ENCODE measurements at regions not wholly inside any gene's neighbourhood (a gene's known extent, or its start where the extent isn't known, plus 50 kb on each side); places are given as distances from the start of the nearest gene placed in this dataset.

DNA sequence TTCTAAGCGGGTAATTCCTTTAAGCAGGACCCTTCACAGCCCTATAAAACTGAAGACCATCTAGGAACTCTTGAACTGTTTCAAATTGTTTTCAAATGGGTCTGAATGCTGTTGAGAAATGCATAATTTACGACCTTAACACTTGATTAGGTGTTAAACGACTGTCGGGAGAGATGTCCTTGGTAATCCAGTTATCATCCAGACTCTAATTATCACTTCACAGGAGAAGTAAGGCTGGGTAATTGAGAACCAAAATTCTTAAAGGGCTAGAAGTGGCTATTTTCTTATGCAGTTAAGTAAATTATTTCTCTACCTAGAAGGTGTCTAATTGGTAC lies 276.7 kb upstream of the TBC1D5 start:
- H2AFZ ChIP-seq (ENCODE audit: low read length): no peak overlapping the region
- H2BK12ac ChIP-seq (ENCODE audit: low read depth, low read length): no peak overlapping the region
- 93% methylated on average over 4 of the region's 4 CpGs; no CpG with 5 or more reads in 1 of the 2 experiments for whole genome bisulfite sequencing, 2 experiments (ENCODE audit: extremely low coverage in 1 of 2, insufficient coverage in 1 of 2, insufficient read length in 1 of 2, insufficient replicate concordance in 2 of 2, low coverage in 1 of 2, low lambda C conversion rate in 2 of 2, missing lambda C conversion rate in 1 of 2)
- no peak overlapping the region for H3K56ac ChIP-seq (replicated peaks; ENCODE audit: insufficient read length, low read depth, low read length)
- no peaks in the 10 kb centered on the region for H3K79me2 ChIP-seq (ENCODE audit: control insufficient read depth in 1 of 2, insufficient read depth in 2 of 2, low read length in 2 of 2)
- no peaks in the 10 kb centered on the region for H3K23me2 ChIP-seq (ENCODE audit: low read depth, low read length)
- TF ChIP-seq POLR2AphosphoS5 (IDR thresholded peaks at IDR 0.05; ENCODE audit: low read depth, low read length): no peak
- no peak for TF ChIP-seq GTF2F1 (IDR thresholded peaks at IDR 0.05; ENCODE audit: borderline replicate concordance, low read depth, low read length)
- TF ChIP-seq CREB1 (IDR thresholded peaks at IDR 0.05): no peak
- no peak for TF ChIP-seq EZH2 (IDR thresholded peaks at IDR 0.05; ENCODE audit: low read depth, low read length, severe bottlenecking)
- TF ChIP-seq HDAC6 (IDR thresholded peaks at IDR 0.05; ENCODE audit: low read depth, low read length): no peak
- TF ChIP-seq NRF1 (IDR thresholded peaks at IDR 0.05; ENCODE audit: low read depth, low read length): no peak
- no peak overlapping the region for H4K8ac ChIP-seq (ENCODE audit: extremely low read depth, insufficient read depth, low read length)
- H3K27ac ChIP-seq (ENCODE audit: low read depth, low read length): no peak overlapping the region
- no peak overlapping the region for H3K18ac ChIP-seq (ENCODE audit: extremely low read depth, low read length)
- H4K91ac ChIP-seq (replicated peaks; ENCODE audit: insufficient read length, low read length): no peak overlapping the region
- no peak overlapping the region for H3K4me2 ChIP-seq (ENCODE audit: insufficient read depth in 1 of 2, low read depth in 2 of 2, low read length in 2 of 2)
- DNase-seq (ENCODE audit: low read depth in 1 of 2, low spot score in 2 of 2) (no peak), FAIRE-seq (no peak)
- H3K4me1 ChIP-seq (replicated peaks in 1 of 4; ENCODE audit: control insufficient read depth in 3 of 4, insufficient read depth in 4 of 4, low read length in 3 of 4): no peaks in the 10 kb centered on the region
- H3K4me3 ChIP-seq (ENCODE audit: extremely low read depth in 1 of 4, insufficient read depth in 2 of 4, low read depth in 3 of 4, low read length in 4 of 4): no peak overlapping the region
- no peak overlapping the region for H3K4ac ChIP-seq (replicated peaks; ENCODE audit: insufficient read length, low read depth, low read length)
- no peaks in the 10 kb centered on the region for H3K27me3 ChIP-seq (replicated peaks in 1 of 4; ENCODE audit: control insufficient read depth in 3 of 4, extremely low read depth in 1 of 4, insufficient read depth in 3 of 4, low read length in 3 of 4)
- H4K20me1 ChIP-seq (replicated peaks in 1 of 2; ENCODE audit: control insufficient read depth in 1 of 2, insufficient read depth in 2 of 2, low read length in 2 of 2): no peaks in the 10 kb centered on the region
- H2AK5ac ChIP-seq (ENCODE audit: low read depth, low read length): no peak overlapping the region
- POLR2A ChIA-PET (ENCODE audit: partially characterized antibody): no interaction called here
- no peaks in the 10 kb centered on the region; the same call in 1 of the 2 replicates for H3K79me1 ChIP-seq (ENCODE audit: low read depth, low read length)
- H2BK15ac ChIP-seq (ENCODE audit: low read length): no peak overlapping the region
- CTCF ChIA-PET (ENCODE audit: partially characterized antibody): no interaction called here
- no peaks in the 10 kb centered on the region for H3K9me3 ChIP-seq (ENCODE audit: insufficient read depth in 2 of 2, low read depth in 1 of 2, low read length in 1 of 2)
- no peaks in the 10 kb centered on the region for H3K36me3 ChIP-seq (ENCODE audit: control insufficient read depth in 2 of 4, insufficient read depth in 4 of 4, low read length in 3 of 4)
- no peak overlapping the region for H3K23ac ChIP-seq (ENCODE audit: insufficient read length)
- no peak overlapping the region for H3K9ac ChIP-seq (replicated peaks in 1 of 4; ENCODE audit: extremely low read depth in 1 of 4, low read depth in 3 of 4, low read length in 3 of 4)
- H2BK5ac ChIP-seq (ENCODE audit: low read depth, low read length): no peak overlapping the region
- no peak overlapping the region for H4K5ac ChIP-seq (ENCODE audit: insufficient read length, low read depth, low read length)
- H2BK120ac ChIP-seq (replicated peaks; ENCODE audit: low read depth, low read length): no peak overlapping the region
- no peak overlapping the region for H3K14ac ChIP-seq (ENCODE audit: insufficient read length)
- no peak overlapping the region for H2BK20ac ChIP-seq (ENCODE audit: low read length)

Measured in H1 (cell line).